ENCODE measurements at regions not wholly inside any gene's neighbourhood (a gene's known extent, or its start where the extent isn't known, plus 50 kb on each side); places are given as distances from the start of the nearest gene placed in this dataset.

DNA sequence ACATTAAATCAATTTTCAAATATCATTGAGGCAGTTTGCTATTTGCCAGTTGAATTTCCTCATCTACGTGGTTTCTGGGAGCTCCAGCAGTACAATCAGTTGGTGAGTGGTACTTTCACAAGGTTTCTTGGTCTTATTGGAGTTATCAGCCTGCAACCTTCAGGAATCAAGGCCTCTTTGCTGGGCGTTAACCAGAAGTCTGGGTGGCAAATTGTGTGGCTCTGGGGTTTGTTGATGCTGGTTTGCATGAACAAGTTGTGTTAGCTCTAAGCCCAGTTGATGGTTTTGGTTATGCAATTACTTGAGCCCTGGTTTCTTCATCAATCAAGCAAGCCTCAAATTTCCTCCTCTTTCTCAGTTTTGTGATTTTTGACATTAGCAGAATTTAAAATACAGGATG lies 152.9 kb upstream of the ANKRD55 start:
- TF ChIP-seq EZH2 (IDR thresholded peaks at IDR 0.05; ENCODE audit: insufficient read depth, poor library complexity, severe bottlenecking) (no peak), EZH2phosphoT487 (IDR thresholded peaks at IDR 0.05; ENCODE audit: insufficient read depth, low read depth) (no peak)

Measured in GM23248 (cell line).